ENCODE measurements at regions not wholly inside any gene's neighbourhood (a gene's known extent, or its start where the extent isn't known, plus 50 kb on each side); places are given as distances from the start of the nearest gene placed in this dataset.

- H3K27me3 ChIP-seq: no peaks in the 10 kb centered on the region
- no peak for TF ChIP-seq Cebpa-rat (IDR thresholded peaks at IDR 0.05)
- H3K36me3 ChIP-seq: 0 out of 22 replicates have a peak, but pooled peaks cover 0 to 3% (median 0%) of the 10 kb centered on the region in 11 experiments
- H3K4me3 ChIP-seq: no peak overlapping the region; a peak in 1 of 20 replicates
- no peak overlapping the region for H3K27ac ChIP-seq
- no peaks in the 10 kb centered on the region for H4K20me1 ChIP-seq
- no peak overlapping the region for H3K9ac ChIP-seq
- H3K4me2 ChIP-seq: no peak overlapping the region; a peak in 1 of 22 replicates
- H3K9me3 ChIP-seq (replicated peaks in 1 of 11): peaks cover 13 to 31% (median 22%) of the 10 kb centered on the region in 11 experiments
- H3K4me1 ChIP-seq: peaks cover 15 to 28% (median 23%) of the 10 kb centered on the region in 10 experiments
Observed at GRCh38 chr10:8247191-8247590, 192.7 kb downstream of the GATA3 start.

- no peaks in the 10 kb centered on the region for H3K27me3 ChIP-seq
- 0 out of 22 replicates have a peak, but pooled peaks cover 0 to 3% (median 0%) of the 10 kb centered on the region in 11 experiments for H3K36me3 ChIP-seq
- H3K9me3 ChIP-seq (replicated peaks in 1 of 11): peaks cover 13 to 31% (median 22%) of the 10 kb centered on the region in 11 experiments
- no peak overlapping the region for H3K27ac ChIP-seq
- H3K9ac ChIP-seq: no peak overlapping the region
- no peak for TF ChIP-seq Cebpa-rat (IDR thresholded peaks at IDR 0.05)
- no peak overlapping the region for H3K4me2 ChIP-seq
- H4K20me1 ChIP-seq: no peaks in the 10 kb centered on the region
- no peak overlapping the region for H3K4me3 ChIP-seq
- H3K4me1 ChIP-seq: peaks cover 15 to 28% (median 23%) of the 10 kb centered on the region in 10 experiments
Observed at GRCh38 chr10:8248868-8249267, 194.4 kb downstream of the GATA3 start.

GRCh38 chr10:8254350-8254749 is 199.9 kb downstream of the GATA3 start:
- H3K4me1 ChIP-seq: no peaks in the 10 kb centered on the region
- peaks cover 0 to 8% (median 0%) of the 10 kb centered on the region in 11 experiments; a peak in 5 of 22 replicates for H3K9me3 ChIP-seq (replicated peaks in 1 of 11)
- no peak overlapping the region for H3K4me2 ChIP-seq
- H3K9ac ChIP-seq: no peak overlapping the region
- H3K27ac ChIP-seq: no peak overlapping the region
- H3K4me3 ChIP-seq: no peak overlapping the region
- H3K36me3 ChIP-seq: no peaks in the 10 kb centered on the region
- H4K20me1 ChIP-seq: no peaks in the 10 kb centered on the region
- no peak for TF ChIP-seq Cebpa-rat (IDR thresholded peaks at IDR 0.05)
- H3K27me3 ChIP-seq: no peaks in the 10 kb centered on the region

DNA sequence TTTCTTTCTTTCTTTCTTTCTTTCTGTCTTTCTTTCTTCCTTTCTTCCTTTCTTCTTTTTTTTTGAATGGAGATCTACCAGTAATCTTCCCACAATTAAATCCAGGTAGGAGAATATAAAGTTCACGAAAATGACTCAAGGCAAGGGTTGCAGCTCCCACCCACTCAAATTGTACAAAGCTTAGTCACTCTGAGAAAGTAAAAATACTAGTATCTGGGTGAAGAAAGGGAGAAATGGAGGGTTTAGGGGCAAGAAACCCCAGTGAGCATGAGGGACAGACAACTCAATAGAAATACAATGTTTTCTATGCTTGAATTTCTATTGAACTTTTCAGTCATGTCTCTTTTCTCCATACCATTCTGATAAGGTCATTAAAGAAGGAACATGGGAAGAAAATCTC is 200.8 kb downstream of the GATA3 start:
- Histone ChIP-seq H3K27ac (no peak overlapping the region), H3K9me3 (replicated peaks in 1 of 11) (peaks cover 0 to 6% (median 0%) of the 10 kb centered on the region in 11 experiments; a peak in 3 of 22 replicates), H3K4me2 (no peak overlapping the region), H3K4me1 (no peaks in the 10 kb centered on the region), H3K27me3 (no peaks in the 10 kb centered on the region), H3K4me3 (no peak overlapping the region), H3K9ac (no peak overlapping the region), H4K20me1 (no peaks in the 10 kb centered on the region), H3K36me3 (no peaks in the 10 kb centered on the region)
- no peak for TF ChIP-seq Cebpa-rat (IDR thresholded peaks at IDR 0.05)

- H4K20me1 ChIP-seq: no peaks in the 10 kb centered on the region
- no peaks in the 10 kb centered on the region for H3K4me1 ChIP-seq
- H3K27ac ChIP-seq: no peak overlapping the region
- H3K4me2 ChIP-seq: no peak overlapping the region
- H3K9me3 ChIP-seq (replicated peaks in 1 of 11): peaks cover 0 to 6% (median 0%) of the 10 kb centered on the region in 11 experiments; a peak in 3 of 22 replicates
- no peaks in the 10 kb centered on the region for H3K36me3 ChIP-seq
- no peak for TF ChIP-seq Cebpa-rat (IDR thresholded peaks at IDR 0.05)
- no peaks in the 10 kb centered on the region for H3K27me3 ChIP-seq
- no peak overlapping the region for H3K4me3 ChIP-seq
- H3K9ac ChIP-seq: no peak overlapping the region
Observed at GRCh38 chr10:8260645-8261044, 206.2 kb downstream of the GATA3 start.

GRCh38 chr10:8262317-8262716 is 207.8 kb downstream of the GATA3 start:
- TF ChIP-seq Cebpa-rat (IDR thresholded peaks at IDR 0.05): no peak
- no peaks in the 10 kb centered on the region for H3K27me3 ChIP-seq
- no peak overlapping the region for H3K4me3 ChIP-seq
- H3K4me2 ChIP-seq: no peak overlapping the region
- H3K27ac ChIP-seq: no peak overlapping the region
- H3K4me1 ChIP-seq: no peaks in the 10 kb centered on the region
- no peaks in the 10 kb centered on the region for H3K36me3 ChIP-seq
- H3K9me3 ChIP-seq (replicated peaks in 1 of 11): peaks cover 0 to 6% (median 0%) of the 10 kb centered on the region in 11 experiments; a peak in 3 of 22 replicates
- no peaks in the 10 kb centered on the region for H4K20me1 ChIP-seq
- no peak overlapping the region for H3K9ac ChIP-seq

GRCh38 chr10:8269976-8270375 is 215.5 kb downstream of the GATA3 start:
- Histone ChIP-seq H3K4me2 (no peak overlapping the region), H3K27ac (no peak overlapping the region), H4K20me1 (no peaks in the 10 kb centered on the region), H3K9ac (no peak overlapping the region), H3K4me3 (no peak overlapping the region), H3K4me1 (no peaks in the 10 kb centered on the region), H3K36me3 (no peaks in the 10 kb centered on the region), H3K9me3 (replicated peaks in 1 of 11) (no peaks in the 10 kb centered on the region), H3K27me3 (no peaks in the 10 kb centered on the region)
- no peak for TF ChIP-seq Cebpa-rat (IDR thresholded peaks at IDR 0.05)

DNA sequence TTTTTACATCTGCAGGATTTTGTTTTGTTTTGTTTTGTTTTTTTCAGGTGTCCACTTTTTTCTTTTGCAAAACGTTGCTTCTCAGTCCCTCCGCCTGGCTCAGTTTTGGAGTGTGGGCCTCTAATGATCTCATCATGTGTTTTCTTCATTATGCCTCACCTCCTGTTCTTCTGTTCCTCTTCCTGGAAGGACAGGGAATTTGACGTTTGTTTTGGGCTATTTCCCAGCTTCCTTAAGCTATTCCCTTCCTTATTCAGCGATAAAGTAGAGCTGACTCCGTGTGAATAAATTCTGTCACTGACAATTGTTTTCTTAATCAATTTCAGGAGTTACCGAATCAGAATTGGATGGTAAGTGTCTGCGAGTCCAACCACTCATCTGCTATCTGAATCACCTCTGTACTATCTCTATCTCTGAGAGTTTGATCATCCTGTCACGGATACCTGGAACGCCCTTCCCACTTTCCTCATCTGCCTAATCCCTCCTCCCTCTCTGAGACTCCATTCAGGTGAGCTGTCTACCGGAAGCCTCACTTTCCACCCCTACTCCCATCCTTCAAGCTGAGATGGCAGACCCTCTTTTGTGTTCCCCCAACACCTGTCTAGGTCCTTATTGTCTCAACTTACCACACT is 218.4 kb downstream of the GATA3 start:
- Histone ChIP-seq H3K27ac (no peak overlapping the region), H3K36me3 (no peaks in the 10 kb centered on the region), H3K4me2 (no peak overlapping the region), H3K4me3 (no peak overlapping the region), H3K9me3 (replicated peaks in 1 of 11) (no peaks in the 10 kb centered on the region), H3K4me1 (no peaks in the 10 kb centered on the region), H3K27me3 (no peaks in the 10 kb centered on the region), H4K20me1 (no peaks in the 10 kb centered on the region), H3K9ac (no peak overlapping the region)
- TF ChIP-seq Cebpa-rat (IDR thresholded peaks at IDR 0.05): no peak

- no peaks in the 10 kb centered on the region for H3K9me3 ChIP-seq (replicated peaks in 1 of 11)
- no peak overlapping the region for H3K4me2 ChIP-seq
- H3K9ac ChIP-seq: no peak overlapping the region
- H3K36me3 ChIP-seq: no peaks in the 10 kb centered on the region
- no peak for TF ChIP-seq Cebpa-rat (IDR thresholded peaks at IDR 0.05)
- no peaks in the 10 kb centered on the region for H4K20me1 ChIP-seq
- no peak overlapping the region for H3K4me3 ChIP-seq
- no peaks in the 10 kb centered on the region for H3K4me1 ChIP-seq
- no peaks in the 10 kb centered on the region for H3K27me3 ChIP-seq
- H3K27ac ChIP-seq: no peak overlapping the region
Observed at GRCh38 chr10:8273749-8274148, 219.3 kb downstream of the GATA3 start.

DNA sequence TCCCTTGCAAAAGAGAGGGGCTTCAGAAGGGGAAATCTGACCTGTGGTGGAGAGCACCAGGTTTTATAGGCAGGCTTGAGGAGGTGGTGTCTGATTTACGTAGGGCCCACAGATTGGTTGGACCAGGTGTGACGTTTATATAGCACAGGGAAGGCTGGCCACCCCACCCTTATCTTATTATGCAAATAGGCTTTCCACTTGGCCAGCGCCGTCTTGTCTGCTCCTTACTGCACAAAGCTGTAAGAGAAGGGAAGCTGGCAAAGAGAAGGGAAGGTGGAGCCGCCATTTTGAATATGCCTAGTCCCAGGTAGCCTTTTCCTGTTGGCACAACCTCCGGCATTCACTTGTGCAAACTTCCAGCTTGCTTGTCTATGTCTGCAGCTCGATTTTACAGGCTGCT is 221.4 kb downstream of the GATA3 start:
- no peak for TF ChIP-seq Cebpa-rat (IDR thresholded peaks at IDR 0.05)
- Histone ChIP-seq H3K4me2 (no peak overlapping the region), H3K4me1 (no peaks in the 10 kb centered on the region), H4K20me1 (no peaks in the 10 kb centered on the region), H3K27me3 (no peaks in the 10 kb centered on the region), H3K4me3 (no peak overlapping the region), H3K36me3 (no peaks in the 10 kb centered on the region), H3K9me3 (replicated peaks in 1 of 11) (no peaks in the 10 kb centered on the region), H3K9ac (no peak overlapping the region), H3K27ac (no peak overlapping the region)
